ENCODE measurements at regions not wholly inside any gene's neighbourhood (a gene's known extent, or its start where the extent isn't known, plus 50 kb on each side); places are given as distances from the start of the nearest gene placed in this dataset.

DNA sequence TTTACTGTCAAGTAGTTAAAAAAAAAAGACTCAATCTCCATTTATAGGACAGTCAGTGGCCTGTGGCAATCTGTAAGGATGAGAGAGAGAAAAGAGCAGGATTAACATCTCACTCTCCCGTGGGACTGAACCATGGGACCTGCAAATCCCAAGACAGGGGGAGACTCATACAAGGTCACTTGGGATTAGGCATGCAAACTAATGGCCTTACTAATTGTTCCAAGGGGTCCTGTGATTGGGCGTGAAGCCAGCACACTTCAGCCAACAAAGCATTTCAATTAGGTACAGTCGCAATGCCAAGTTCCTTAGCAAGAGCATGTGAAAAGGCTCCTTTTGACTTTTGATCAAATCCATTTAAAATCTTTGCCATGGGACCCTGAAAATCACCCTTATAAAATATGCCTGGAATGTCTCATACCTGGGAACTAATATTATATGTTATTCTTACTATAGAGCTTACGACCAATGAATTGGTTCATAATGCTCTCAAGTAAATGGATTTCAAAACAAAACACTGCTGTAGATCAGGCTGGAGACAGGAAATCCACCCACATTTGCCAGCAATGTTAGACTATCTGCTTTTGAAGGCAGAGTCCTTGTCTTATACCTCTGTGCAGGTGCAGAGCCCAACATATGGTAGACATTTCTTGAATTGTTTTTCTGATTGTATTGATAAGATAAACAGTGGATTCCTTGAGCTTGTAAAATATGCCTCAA is 412.5 kb downstream of the GJA1 start:
- Histone ChIP-seq H3K9me2 (replicated peaks; ENCODE audit: control insufficient read depth, low read length) (no peaks in the 10 kb centered on the region), H3K9me3 (ENCODE audit: control insufficient read depth, insufficient read depth, low read length) (no peaks in the 10 kb centered on the region), H3K4me1 (ENCODE audit: control insufficient read depth, low read length) (no peaks in the 10 kb centered on the region), H3K4me3 (ENCODE audit: low read length) (no peak overlapping the region), H4K20me1 (ENCODE audit: control insufficient read depth, insufficient read depth, low read depth, low read length) (no peaks in the 10 kb centered on the region), H3K36me3 (ENCODE audit: control insufficient read depth, low read length) (no peaks in the 10 kb centered on the region), H3K4me2 (ENCODE audit: low read length) (no peak overlapping the region), H3F3A (ENCODE audit: control insufficient read depth, insufficient read depth) (no peaks in the 10 kb centered on the region), H3K79me2 (ENCODE audit: control insufficient read depth, low read length) (no peaks in the 10 kb centered on the region), H3K27me3 (ENCODE audit: control insufficient read depth, low read length) (no peaks in the 10 kb centered on the region), H3K27ac (ENCODE audit: low read depth, low read length) (no peak overlapping the region)
- no peak for TF ChIP-seq EZH2phosphoT487 (IDR thresholded peaks at IDR 0.05; ENCODE audit: borderline replicate concordance, low read length)
- TF ChIP-seq, protein P1, sequence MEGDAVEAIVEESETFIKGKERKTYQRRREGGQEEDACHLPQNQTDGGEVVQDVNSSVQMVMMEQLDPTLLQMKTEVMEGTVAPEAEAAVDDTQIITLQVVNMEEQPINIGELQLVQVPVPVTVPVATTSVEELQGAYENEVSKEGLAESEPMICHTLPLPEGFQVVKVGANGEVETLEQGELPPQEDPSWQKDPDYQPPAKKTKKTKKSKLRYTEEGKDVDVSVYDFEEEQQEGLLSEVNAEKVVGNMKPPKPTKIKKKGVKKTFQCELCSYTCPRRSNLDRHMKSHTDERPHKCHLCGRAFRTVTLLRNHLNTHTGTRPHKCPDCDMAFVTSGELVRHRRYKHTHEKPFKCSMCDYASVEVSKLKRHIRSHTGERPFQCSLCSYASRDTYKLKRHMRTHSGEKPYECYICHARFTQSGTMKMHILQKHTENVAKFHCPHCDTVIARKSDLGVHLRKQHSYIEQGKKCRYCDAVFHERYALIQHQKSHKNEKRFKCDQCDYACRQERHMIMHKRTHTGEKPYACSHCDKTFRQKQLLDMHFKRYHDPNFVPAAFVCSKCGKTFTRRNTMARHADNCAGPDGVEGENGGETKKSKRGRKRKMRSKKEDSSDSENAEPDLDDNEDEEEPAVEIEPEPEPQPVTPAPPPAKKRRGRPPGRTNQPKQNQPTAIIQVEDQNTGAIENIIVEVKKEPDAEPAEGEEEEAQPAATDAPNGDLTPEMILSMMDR (IDR thresholded peaks at IDR 0.05; ENCODE audit: low read depth, low read length, poor library complexity, severe bottlenecking) = no peak

DNA sequence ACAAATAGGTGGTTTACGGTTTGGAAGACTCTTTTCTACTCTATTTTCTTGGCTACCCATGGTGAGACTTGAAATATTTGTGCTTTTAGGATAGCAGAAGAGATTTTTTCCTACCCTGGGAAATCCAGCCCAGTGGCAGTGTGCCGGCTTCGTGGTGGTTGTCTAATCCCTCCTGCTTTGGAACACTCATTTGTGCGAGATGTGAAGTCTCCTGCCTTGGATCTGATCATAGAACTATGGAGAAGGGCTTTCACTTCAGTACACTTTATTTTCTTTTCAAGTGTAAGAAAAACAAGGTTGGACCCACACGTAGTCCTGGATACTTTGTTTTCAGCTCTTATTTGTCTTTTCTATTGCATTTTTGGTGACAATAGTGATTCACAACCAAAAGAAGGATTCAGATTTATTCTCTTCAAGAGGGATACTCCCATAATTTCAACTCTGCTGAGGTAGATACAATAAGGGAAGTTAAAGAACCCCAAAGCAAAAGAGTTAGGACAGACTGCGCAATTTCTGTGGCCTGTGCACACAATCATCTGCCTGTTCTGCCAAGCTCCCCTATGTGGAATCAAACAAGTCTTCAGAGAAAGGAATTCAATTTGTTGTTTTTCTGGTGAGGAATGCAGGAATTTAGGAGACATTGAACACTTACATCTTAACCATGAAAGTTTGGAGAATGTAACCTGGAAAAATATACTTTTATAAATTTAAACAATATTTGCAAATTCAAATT is 413.2 kb downstream of the GJA1 start:
- H3F3A ChIP-seq (ENCODE audit: control insufficient read depth, insufficient read depth) = no peaks in the 10 kb centered on the region
- H3K9me2 ChIP-seq (replicated peaks; ENCODE audit: control insufficient read depth, low read length) = no peaks in the 10 kb centered on the region
- H3K27ac ChIP-seq (ENCODE audit: low read depth, low read length) = no peak overlapping the region
- H3K4me3 ChIP-seq (ENCODE audit: low read length) = no peak overlapping the region
- no peaks in the 10 kb centered on the region for H3K79me2 ChIP-seq (ENCODE audit: control insufficient read depth, low read length)
- H3K9me3 ChIP-seq (ENCODE audit: control insufficient read depth, insufficient read depth, low read length) = no peaks in the 10 kb centered on the region
- no peaks in the 10 kb centered on the region for H3K36me3 ChIP-seq (ENCODE audit: control insufficient read depth, low read length)
- H3K4me1 ChIP-seq (ENCODE audit: control insufficient read depth, low read length) = no peaks in the 10 kb centered on the region
- H4K20me1 ChIP-seq (ENCODE audit: control insufficient read depth, insufficient read depth, low read depth, low read length) = no peaks in the 10 kb centered on the region
- no peak overlapping the region for H3K4me2 ChIP-seq (ENCODE audit: low read length)
- no peak for TF ChIP-seq EZH2phosphoT487 (IDR thresholded peaks at IDR 0.05; ENCODE audit: borderline replicate concordance, low read length)
- TF ChIP-seq, protein P1 (IDR thresholded peaks at IDR 0.05; ENCODE audit: low read depth, low read length, poor library complexity, severe bottlenecking) = no peak
- no peaks in the 10 kb centered on the region for H3K27me3 ChIP-seq (ENCODE audit: control insufficient read depth, low read length)

DNA sequence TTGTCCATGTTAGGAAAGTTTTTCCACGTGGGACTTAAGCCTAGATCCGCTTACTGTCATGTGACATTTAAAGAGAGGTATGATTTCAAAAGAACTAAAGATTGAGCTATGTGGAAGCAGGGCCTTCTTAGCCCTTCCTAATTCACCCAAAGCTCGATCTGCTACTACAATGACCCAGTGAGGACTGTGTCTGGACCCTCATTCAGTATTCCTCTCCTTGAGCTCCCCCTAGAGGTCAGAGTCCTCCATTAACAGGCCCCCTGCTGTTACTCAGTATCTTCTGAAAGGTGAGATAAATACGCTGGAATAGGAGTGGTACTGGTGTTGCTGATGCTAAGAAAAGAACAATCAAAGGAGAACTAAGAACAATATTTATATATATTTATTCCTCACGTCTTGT is 414.0 kb downstream of the GJA1 start:
- H3K9me2 ChIP-seq (replicated peaks; ENCODE audit: control insufficient read depth, low read length) = no peaks in the 10 kb centered on the region
- H3K9me3 ChIP-seq (ENCODE audit: control insufficient read depth, insufficient read depth, low read length) = no peaks in the 10 kb centered on the region
- TF ChIP-seq EZH2phosphoT487 (IDR thresholded peaks at IDR 0.05; ENCODE audit: borderline replicate concordance, low read length) = no peak
- TF ChIP-seq, protein P1 (IDR thresholded peaks at IDR 0.05; ENCODE audit: low read depth, low read length, poor library complexity, severe bottlenecking) = peak; percentile 85
- no peaks in the 10 kb centered on the region for H3K4me1 ChIP-seq (ENCODE audit: control insufficient read depth, low read length)
- H3F3A ChIP-seq (ENCODE audit: control insufficient read depth, insufficient read depth) = no peaks in the 10 kb centered on the region
- no peaks in the 10 kb centered on the region for H4K20me1 ChIP-seq (ENCODE audit: control insufficient read depth, insufficient read depth, low read depth, low read length)
- H3K36me3 ChIP-seq (ENCODE audit: control insufficient read depth, low read length) = no peaks in the 10 kb centered on the region
- no peaks in the 10 kb centered on the region for H3K79me2 ChIP-seq (ENCODE audit: control insufficient read depth, low read length)
- H3K4me2 ChIP-seq (ENCODE audit: low read length) = no peak overlapping the region
- no peak overlapping the region for H3K27ac ChIP-seq (ENCODE audit: low read depth, low read length)
- no peaks in the 10 kb centered on the region for H3K27me3 ChIP-seq (ENCODE audit: control insufficient read depth, low read length)
- no peak overlapping the region for H3K4me3 ChIP-seq (ENCODE audit: low read length)

All from DOHH2 (cell line).